ENCODE measurements at regions not wholly inside any gene's neighbourhood (a gene's known extent, or its start where the extent isn't known, plus 50 kb on each side); places are given as distances from the start of the nearest gene placed in this dataset.

- Histone ChIP-seq H3K9me3 (peaks cover 3% of the 10 kb centered on the region), H3K27ac (no peak overlapping the region), H3K4me1 (no peaks in the 10 kb centered on the region), H3K4me3 (no peak overlapping the region), H3K36me3 (no peaks in the 10 kb centered on the region), H3K27me3 (no peaks in the 10 kb centered on the region)
- no peak for TF ChIP-seq POLR2A (IDR thresholded peaks at IDR 0.05)
- TF ChIP-seq, protein P1, sequence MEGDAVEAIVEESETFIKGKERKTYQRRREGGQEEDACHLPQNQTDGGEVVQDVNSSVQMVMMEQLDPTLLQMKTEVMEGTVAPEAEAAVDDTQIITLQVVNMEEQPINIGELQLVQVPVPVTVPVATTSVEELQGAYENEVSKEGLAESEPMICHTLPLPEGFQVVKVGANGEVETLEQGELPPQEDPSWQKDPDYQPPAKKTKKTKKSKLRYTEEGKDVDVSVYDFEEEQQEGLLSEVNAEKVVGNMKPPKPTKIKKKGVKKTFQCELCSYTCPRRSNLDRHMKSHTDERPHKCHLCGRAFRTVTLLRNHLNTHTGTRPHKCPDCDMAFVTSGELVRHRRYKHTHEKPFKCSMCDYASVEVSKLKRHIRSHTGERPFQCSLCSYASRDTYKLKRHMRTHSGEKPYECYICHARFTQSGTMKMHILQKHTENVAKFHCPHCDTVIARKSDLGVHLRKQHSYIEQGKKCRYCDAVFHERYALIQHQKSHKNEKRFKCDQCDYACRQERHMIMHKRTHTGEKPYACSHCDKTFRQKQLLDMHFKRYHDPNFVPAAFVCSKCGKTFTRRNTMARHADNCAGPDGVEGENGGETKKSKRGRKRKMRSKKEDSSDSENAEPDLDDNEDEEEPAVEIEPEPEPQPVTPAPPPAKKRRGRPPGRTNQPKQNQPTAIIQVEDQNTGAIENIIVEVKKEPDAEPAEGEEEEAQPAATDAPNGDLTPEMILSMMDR (IDR thresholded peaks at IDR 0.05): no peak
- no peak for TF ChIP-seq POLR2AphosphoS5 (IDR thresholded peaks at IDR 0.05; ENCODE audit: insufficient read depth in 1 of 2, low read depth in 1 of 2)
- intact Hi-C loops (cut with DNase I): no loop called here
- DNase-seq (ENCODE audit: extremely low spot score in 2 of 2): no peak
These were observed 179.4 kb downstream of the OGFRL1 start for GRCh38 chr6:71468038-71468437.

- Histone ChIP-seq H3K36me3 (no peaks in the 10 kb centered on the region), H3K4me3 (no peak overlapping the region), H3K9me3 (peaks cover 3% of the 10 kb centered on the region), H3K27me3 (no peaks in the 10 kb centered on the region), H3K27ac (peak overlapping the region; percentile 79), H3K4me1 (no peaks in the 10 kb centered on the region)
- DNase-seq (ENCODE audit: extremely low spot score in 2 of 2): no peak
- TF ChIP-seq, protein P1 (IDR thresholded peaks at IDR 0.05): no peak
- TF ChIP-seq POLR2AphosphoS5 (IDR thresholded peaks at IDR 0.05; ENCODE audit: insufficient read depth in 1 of 2, low read depth in 1 of 2) (no peak), POLR2A (IDR thresholded peaks at IDR 0.05) (no peak)
- intact Hi-C loops (cut with DNase I): no loop called here
These were observed 180.5 kb downstream of the OGFRL1 start for GRCh38 chr6:71468841-71469700.

GRCh38 chr6:71471718-71472117, 183.1 kb downstream of the OGFRL1 start:
- Histone ChIP-seq H3K27me3 (no peaks in the 10 kb centered on the region), H3K27ac (no peak overlapping the region), H3K36me3 (no peaks in the 10 kb centered on the region), H3K4me3 (no peak overlapping the region), H3K9me3 (no peaks in the 10 kb centered on the region), H3K4me1 (no peaks in the 10 kb centered on the region)
- TF ChIP-seq POLR2A (IDR thresholded peaks at IDR 0.05) (no peak), POLR2AphosphoS5 (IDR thresholded peaks at IDR 0.05; ENCODE audit: insufficient read depth in 1 of 2, low read depth in 1 of 2) (no peak)
- TF ChIP-seq, protein P1 (IDR thresholded peaks at IDR 0.05): no peak
- no peak for DNase-seq (ENCODE audit: extremely low spot score in 2 of 2)
- intact Hi-C loops (cut with DNase I): no loop called here

- H3K9me3 ChIP-seq: no peaks in the 10 kb centered on the region
- H3K36me3 ChIP-seq: no peaks in the 10 kb centered on the region
- H3K27me3 ChIP-seq: no peaks in the 10 kb centered on the region
- no peak overlapping the region for H3K4me3 ChIP-seq
- DNase-seq (ENCODE audit: extremely low spot score in 2 of 2): no peak
- no peaks in the 10 kb centered on the region for H3K4me1 ChIP-seq
- TF ChIP-seq POLR2A (IDR thresholded peaks at IDR 0.05) (no peak), POLR2AphosphoS5 (IDR thresholded peaks at IDR 0.05; ENCODE audit: insufficient read depth in 1 of 2, low read depth in 1 of 2) (no peak)
- TF ChIP-seq, protein P1 (IDR thresholded peaks at IDR 0.05): no peak
- intact Hi-C loops (cut with DNase I): no loop called here
- no peak overlapping the region for H3K27ac ChIP-seq
These were observed 185.3 kb downstream of the OGFRL1 start for GRCh38 chr6:71473926-71474325.

- intact Hi-C loops (cut with DNase I): no loop called here
- Histone ChIP-seq H3K4me1 (peaks cover 7% of the 10 kb centered on the region), H3K27me3 (no peaks in the 10 kb centered on the region), H3K36me3 (no peaks in the 10 kb centered on the region), H3K4me3 (no peak overlapping the region), H3K27ac (no peak overlapping the region), H3K9me3 (no peaks in the 10 kb centered on the region)
- TF ChIP-seq, protein P1 (IDR thresholded peaks at IDR 0.05): no peak
- no peak for TF ChIP-seq POLR2A (IDR thresholded peaks at IDR 0.05)
- TF ChIP-seq POLR2AphosphoS5 (IDR thresholded peaks at IDR 0.05; ENCODE audit: insufficient read depth in 1 of 2, low read depth in 1 of 2): no peak
- no peak for DNase-seq (ENCODE audit: extremely low spot score in 2 of 2)
These were observed 186.3 kb downstream of the OGFRL1 start for GRCh38 chr6:71474942-71475341.
